ENCODE measurements at regions not wholly inside any gene's neighbourhood (a gene's known extent, or its start where the extent isn't known, plus 50 kb on each side); places are given as distances from the start of the nearest gene placed in this dataset.
"Not testable (repeated sequence)": the region's sequence is repeated elsewhere in the genome, so short reads cannot be mapped to it uniquely, and the experiment has no call there.

GRCh38 chr6:99146711-99147110 lies 199.0 kb upstream of the FBXL4 start:
- Histone ChIP-seq H3K27ac (no peak overlapping the region), H3K36me3 (no peaks in the 10 kb centered on the region), H3K4me1 (no peaks in the 10 kb centered on the region), H3K27me3 (no peaks in the 10 kb centered on the region), H3K4me3 (no peak overlapping the region), H3K9me3 (no peaks in the 10 kb centered on the region)
- intact Hi-C loops (cut with DNase I): no loop called here
- TF ChIP-seq POLR2AphosphoS5 (IDR thresholded peaks at IDR 0.05) (no peak), EP300 (IDR thresholded peaks at IDR 0.05) (no peak)
- 78 to 83% methylated on average over 4 of the region's 4 CpGs for WGBS, 2 donors
- DNase-seq: no peak

GRCh38 chr6:99145738-99146137 lies 198.0 kb upstream of the FBXL4 start:
- H3K36me3 ChIP-seq: no peaks in the 10 kb centered on the region
- WGBS, 2 donors: 43 to 68% methylated on average over 3 of the region's 3 CpGs
- intact Hi-C loops (cut with DNase I): no loop called here
- no peaks in the 10 kb centered on the region for H3K9me3 ChIP-seq
- H3K27me3 ChIP-seq: peaks cover 0 to under 1% (median 0%) of the 10 kb centered on the region in 3 donors
- H3K4me3 ChIP-seq: no peak overlapping the region
- TF ChIP-seq POLR2A (IDR thresholded peaks at IDR 0.05): no peak
- no peak overlapping the region for H3K27ac ChIP-seq
- DNase-seq: no peak
- no peaks in the 10 kb centered on the region for H3K4me1 ChIP-seq

- 68 to 85% methylated on average over 5 of the region's 5 CpGs for WGBS, 2 donors
- Histone ChIP-seq H3K27me3 (peaks cover 0 to 6% (median 0%) of the 10 kb centered on the region in 3 donors), H3K36me3 (no peaks in the 10 kb centered on the region), H3K9me3 (no peaks in the 10 kb centered on the region), H3K4me1 (no peaks in the 10 kb centered on the region), H3K27ac (no peak overlapping the region), H3K4me3 (no peak overlapping the region)
- DNase-seq: no peak
- intact Hi-C loops (cut with DNase I): no loop called here
- TF ChIP-seq POLR2A (IDR thresholded peaks at IDR 0.05) (no peak), EP300 (IDR thresholded peaks at IDR 0.05) (no peak), POLR2AphosphoS5 (IDR thresholded peaks at IDR 0.05) (no peak), CTCF (IDR thresholded peaks at IDR 0.05) (no peak)
Observed at GRCh38 chr6:99143108-99143861, 195.5 kb upstream of the FBXL4 start.

- H3K27me3 ChIP-seq; intact Hi-C loops (cut with DNase I); H3K4me3 ChIP-seq; H3K36me3 ChIP-seq; H3K27ac ChIP-seq; H3K4me1 ChIP-seq; DNase-seq; H3K9me3 ChIP-seq: not testable (repeated sequence)
- 91 to 97% methylated on average over 27 to 29 of the region's 29 CpGs for WGBS, 2 donors
Observed at GRCh38 chr6:99141906-99142305, 194.2 kb upstream of the FBXL4 start.

GRCh38 chr6:99138445-99138844 lies 190.7 kb upstream of the FBXL4 start:
- TF ChIP-seq EP300 (IDR thresholded peaks at IDR 0.05): no peak
- no peak for TF ChIP-seq POLR2A (IDR thresholded peaks at IDR 0.05)
- TF ChIP-seq CTCF (IDR thresholded peaks at IDR 0.05): no peak
- TF ChIP-seq POLR2AphosphoS5 (IDR thresholded peaks at IDR 0.05): no peak
- 27 to 63% methylated on average over 1 of the region's 1 CpG for WGBS, 2 donors
- Histone ChIP-seq H3K9me3 (no peaks in the 10 kb centered on the region), H3K27me3 (peaks cover 0 to 11% (median 0%) of the 10 kb centered on the region in 3 donors), H3K4me3 (no peak overlapping the region), H3K27ac (no peak overlapping the region), H3K36me3 (no peaks in the 10 kb centered on the region), H3K4me1 (no peaks in the 10 kb centered on the region)
- intact Hi-C loops (cut with DNase I): no loop called here
- DNase-seq: no peak

GRCh38 chr6:99137314-99137713 lies 189.6 kb upstream of the FBXL4 start:
- H3K27ac ChIP-seq: no peak overlapping the region
- intact Hi-C loops (cut with DNase I): no loop called here
- TF ChIP-seq POLR2AphosphoS5 (IDR thresholded peaks at IDR 0.05): no peak
- TF ChIP-seq POLR2A (IDR thresholded peaks at IDR 0.05): no peak
- TF ChIP-seq EP300 (IDR thresholded peaks at IDR 0.05): no peak
- no peak for TF ChIP-seq CTCF (IDR thresholded peaks at IDR 0.05)
- no peak overlapping the region for H3K4me3 ChIP-seq
- DNase-seq: no peak
- 76 to 82% methylated on average over 3 of the region's 3 CpGs for WGBS, 2 donors
- H3K4me1 ChIP-seq: no peaks in the 10 kb centered on the region
- peaks cover 0 to 11% (median 0%) of the 10 kb centered on the region in 3 donors for H3K27me3 ChIP-seq
- no peaks in the 10 kb centered on the region for H3K36me3 ChIP-seq
- no peaks in the 10 kb centered on the region for H3K9me3 ChIP-seq
